Keratinocyte (primary cell): ENCODE measurements at regions not wholly inside any gene's neighbourhood (a gene's known extent, or its start where the extent isn't known, plus 50 kb on each side); places are given as distances from the start of the nearest gene placed in this dataset.

Experiments
- DNase-seq: peaks from one replicate; pipeline ENCODE4 v3.0.0-alpha.2; 2011; ENCODE audit warnings: low read depth, missing footprints, low spot score
- FAIRE-seq: peaks from 2 replicates; lab custom pipeline; 2011; peaks lifted over from hg19 to GRCh38; lab: Jason Lieb, UNC
- H2AFZ ChIP-seq: 2 replicates; pipeline ENCODE4 v1.6.0; 2012; ENCODE audit warnings: low read length, control low read depth, inconsistent platforms; ENCODE audit not compliant: control insufficient read depth
- H3K27ac ChIP-seq: 2 replicates; pipeline ENCODE4 v1.5.1; 2011; ENCODE audit warnings: low read length; ENCODE audit not compliant: control insufficient read depth, insufficient read depth
- H3K27me3 ChIP-seq: 3 replicates; pipeline ENCODE4 v1.6.0; 2011; ENCODE audit warnings: low read length; ENCODE audit not compliant: control insufficient read depth, insufficient read depth; ENCODE audit errors: extremely low read depth
- H3K36me3 ChIP-seq, 2 experiments: 2 replicates in 1 of 2; 3 replicates in 1 of 2; pipeline ENCODE4 v1.5.1; 2011; ENCODE audit warnings: low read length in 2 of 2, mild to moderate bottlenecking in 1 of 2; ENCODE audit not compliant: control insufficient read depth in 2 of 2, insufficient read depth in 2 of 2; ENCODE audit errors: extremely low read depth in 1 of 2
- H3K4me1 ChIP-seq: 3 replicates; pipeline ENCODE4 v1.5.1; 2011; ENCODE audit warnings: low read length; ENCODE audit not compliant: control insufficient read depth, insufficient read depth; ENCODE audit errors: extremely low read depth
- H3K4me2 ChIP-seq: 3 replicates; pipeline ENCODE4 v1.6.0; 2011; ENCODE audit warnings: low read depth, low read length; ENCODE audit not compliant: control insufficient read depth, insufficient read depth; ENCODE audit errors: extremely low read depth
- H3K4me3 ChIP-seq, 3 experiments: fragments of 200-600 bp in 1 of 3; sonication (generic) in 1 of 3; 2 replicates in 2 of 3; 3 replicates in 1 of 3; pipeline ENCODE4 v1.5.1; 2011 to 2016; ENCODE audit warnings: low read length in 3 of 3, mild to moderate bottlenecking in 3 of 3, control low read depth in 2 of 3, inconsistent platforms in 1 of 3, low read depth in 1 of 3, mixed read lengths in 1 of 3, mixed run types in 1 of 3, moderate library complexity in 1 of 3; ENCODE audit not compliant: control insufficient read depth in 2 of 3, insufficient read depth in 2 of 3; ENCODE audit errors: extremely low read depth in 1 of 3
- H3K79me2 ChIP-seq: 2 replicates; pipeline ENCODE4 v1.6.0; 2012; ENCODE audit warnings: low read length; ENCODE audit not compliant: control insufficient read depth, insufficient read depth
- H3K9ac ChIP-seq: 3 replicates; pipeline ENCODE4 v1.6.0; 2011; ENCODE audit warnings: low read length; ENCODE audit not compliant: control insufficient read depth, insufficient read depth; ENCODE audit errors: extremely low read depth
- H3K9me1 ChIP-seq: 3 replicates; pipeline ENCODE4 v1.6.0; 2011; ENCODE audit warnings: low read length; ENCODE audit not compliant: control insufficient read depth, insufficient read depth; ENCODE audit errors: extremely low read depth
- H3K9me3 ChIP-seq: 2 replicates; pipeline ENCODE4 v1.5.1; 2012; ENCODE audit warnings: low read depth, low read length; ENCODE audit not compliant: control insufficient read depth
- H4K20me1 ChIP-seq: 3 replicates; pipeline ENCODE4 v1.6.0; 2011; ENCODE audit warnings: low read length; ENCODE audit not compliant: control insufficient read depth, insufficient read depth; ENCODE audit errors: extremely low read depth
- EZH2 ChIP-seq: IDR thresholded peaks from one replicate; pipeline ENCODE4 v1.6.1; 2012; ENCODE audit warnings: inconsistent platforms, mild to moderate bottlenecking, low read length, moderate library complexity
- dilution Hi-C: fragments of 300-500 bp; cut with MboI; formaldehyde crosslinking; loops from one replicate; pipeline ENCODE4 v1.7.0; 2020; ENCODE audit warnings: low sequenced_read_pairs; ENCODE audit not compliant: extremely low pct_ligation_motif_present
- TF ChIP-seq, protein P1 (sequence below), 3 experiments: IDR thresholded peaks in 1 of 3; conservative IDR thresholded peaks in 1 of 3; optimal IDR thresholded peaks in 1 of 3; 2 replicates in 2 of 3; 3 replicates in 1 of 3; pipeline versions ENCODE3 to v1.5.1; 2011; ENCODE audit warnings: low read length in 3 of 3, mild to moderate bottlenecking in 3 of 3, moderate library complexity in 2 of 3, control low read depth in 1 of 3, inconsistent platforms in 1 of 3; ENCODE audit not compliant: insufficient read depth in 2 of 3; ENCODE audit errors: extremely low read depth in 1 of 3

DNA sequence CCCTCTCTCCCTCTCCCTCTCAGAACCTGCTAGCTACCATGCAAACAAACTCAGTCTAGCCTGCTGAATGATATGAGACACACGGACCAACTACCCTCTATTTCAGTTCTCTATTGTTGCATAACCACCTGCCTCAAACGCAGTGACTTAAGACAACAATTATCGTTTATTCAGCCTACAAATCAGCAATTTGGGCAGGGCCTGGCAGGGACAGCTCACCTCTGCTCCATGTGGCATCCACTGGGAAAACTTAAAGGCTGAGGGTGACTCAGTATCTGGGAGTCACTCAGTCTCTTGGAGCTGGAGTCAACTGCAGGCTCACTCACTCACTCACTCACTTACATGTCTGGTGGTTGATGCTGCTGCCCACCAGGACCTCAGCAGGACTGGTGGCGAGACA, 121.3 kb downstream of the SEC16B start:
- peak overlapping the region; percentile 17 for H3K4me2 ChIP-seq

DNA sequence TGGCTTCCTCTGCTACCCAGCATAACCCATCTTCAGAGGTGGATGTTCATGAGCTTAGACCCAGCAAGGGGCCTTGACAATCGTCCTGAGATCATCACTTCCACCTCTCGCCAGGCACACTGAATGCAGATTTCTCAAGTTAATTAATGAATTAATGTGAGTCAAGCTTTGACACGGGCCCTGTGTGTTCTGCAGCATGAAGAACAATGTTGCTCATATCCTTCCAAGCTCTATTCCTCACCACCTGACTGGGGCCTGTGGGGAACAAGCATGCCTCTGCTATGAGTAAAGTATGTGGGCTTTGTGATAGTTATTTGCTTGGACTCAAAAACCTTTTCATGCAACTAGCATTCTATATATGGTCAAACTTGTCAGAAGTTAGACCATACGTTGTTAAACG, 122.0 kb downstream of the SEC16B start:
- Histone ChIP-seq H3K4me2 (peak overlapping the region; percentile 17), H3K36me3 (no peaks in the 10 kb centered on the region), H3K27me3 (no peaks in the 10 kb centered on the region), H3K9me1 (no peaks in the 10 kb centered on the region), H3K4me3 (no peak overlapping the region), H3K4me1 (peaks cover 21% of the 10 kb centered on the region), H3K27ac (peak overlapping the region; percentile 54), H3K9ac (no peak overlapping the region), H3K9me3 (no peaks in the 10 kb centered on the region), H3K79me2 (no peaks in the 10 kb centered on the region), H4K20me1 (no peaks in the 10 kb centered on the region), H2AFZ (peak overlapping the region; percentile 56)
- dilution Hi-C loops, result no loop called here
- FAIRE-seq (peak; percentile 94), DNase-seq (peak; percentile 71)
- TF ChIP-seq, protein P1, sequence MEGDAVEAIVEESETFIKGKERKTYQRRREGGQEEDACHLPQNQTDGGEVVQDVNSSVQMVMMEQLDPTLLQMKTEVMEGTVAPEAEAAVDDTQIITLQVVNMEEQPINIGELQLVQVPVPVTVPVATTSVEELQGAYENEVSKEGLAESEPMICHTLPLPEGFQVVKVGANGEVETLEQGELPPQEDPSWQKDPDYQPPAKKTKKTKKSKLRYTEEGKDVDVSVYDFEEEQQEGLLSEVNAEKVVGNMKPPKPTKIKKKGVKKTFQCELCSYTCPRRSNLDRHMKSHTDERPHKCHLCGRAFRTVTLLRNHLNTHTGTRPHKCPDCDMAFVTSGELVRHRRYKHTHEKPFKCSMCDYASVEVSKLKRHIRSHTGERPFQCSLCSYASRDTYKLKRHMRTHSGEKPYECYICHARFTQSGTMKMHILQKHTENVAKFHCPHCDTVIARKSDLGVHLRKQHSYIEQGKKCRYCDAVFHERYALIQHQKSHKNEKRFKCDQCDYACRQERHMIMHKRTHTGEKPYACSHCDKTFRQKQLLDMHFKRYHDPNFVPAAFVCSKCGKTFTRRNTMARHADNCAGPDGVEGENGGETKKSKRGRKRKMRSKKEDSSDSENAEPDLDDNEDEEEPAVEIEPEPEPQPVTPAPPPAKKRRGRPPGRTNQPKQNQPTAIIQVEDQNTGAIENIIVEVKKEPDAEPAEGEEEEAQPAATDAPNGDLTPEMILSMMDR (optimal IDR thresholded peaks at IDR 0.05 in 1 of 3, IDR thresholded peaks at IDR 0.05 in 1 of 3, conservative IDR thresholded peaks at IDR 0.05 in 1 of 3; ENCODE audit: extremely low read depth in 1 of 3, insufficient read depth in 2 of 3, low read length in 3 of 3), result no peak
- no peak for TF ChIP-seq EZH2

More for the DNA sequence above, 121.3 kb downstream of the SEC16B start:
- Histone ChIP-seq H3K4me3 (no peak overlapping the region), H3K4me1 (peaks cover 21% of the 10 kb centered on the region), H3K9me1 (no peaks in the 10 kb centered on the region), H3K9ac (no peak overlapping the region), H4K20me1 (no peaks in the 10 kb centered on the region), H3K79me2 (no peaks in the 10 kb centered on the region), H3K36me3 (no peaks in the 10 kb centered on the region), H3K27me3 (no peaks in the 10 kb centered on the region), H3K27ac (peak overlapping the region; percentile 51), H2AFZ (no peak overlapping the region), H3K9me3 (no peaks in the 10 kb centered on the region)
- dilution Hi-C loops, result no loop called here
- peak; percentile 91 for FAIRE-seq
- no peak for TF ChIP-seq EZH2
- TF ChIP-seq, protein P1 (optimal IDR thresholded peaks at IDR 0.05 in 1 of 3, IDR thresholded peaks at IDR 0.05 in 1 of 3, conservative IDR thresholded peaks at IDR 0.05 in 1 of 3; ENCODE audit: extremely low read depth in 1 of 3, insufficient read depth in 2 of 3, low read length in 3 of 3), result peak in 1 of 3 experiments; percentile 1
- DNase-seq, result peak; percentile 75
